Left renal pelvis (tissue), 4 donors: ENCODE measurements at regions not wholly inside any gene's neighbourhood (a gene's known extent, or its start where the extent isn't known, plus 50 kb on each side); places are given as distances from the start of the nearest gene placed in this dataset.
"Not testable (repeated sequence)": the region's sequence is repeated elsewhere in the genome, so short reads cannot be mapped to it uniquely, and the experiment has no call there.

ENCODE experiments used
- DNase-seq, 4 donors: peaks; one replicate each; pipeline ENCODE4 v3.0.0-alpha.2; 2013; ENCODE audit warnings: low read depth in 4 of 4, low spot score in 3 of 4

DNA sequence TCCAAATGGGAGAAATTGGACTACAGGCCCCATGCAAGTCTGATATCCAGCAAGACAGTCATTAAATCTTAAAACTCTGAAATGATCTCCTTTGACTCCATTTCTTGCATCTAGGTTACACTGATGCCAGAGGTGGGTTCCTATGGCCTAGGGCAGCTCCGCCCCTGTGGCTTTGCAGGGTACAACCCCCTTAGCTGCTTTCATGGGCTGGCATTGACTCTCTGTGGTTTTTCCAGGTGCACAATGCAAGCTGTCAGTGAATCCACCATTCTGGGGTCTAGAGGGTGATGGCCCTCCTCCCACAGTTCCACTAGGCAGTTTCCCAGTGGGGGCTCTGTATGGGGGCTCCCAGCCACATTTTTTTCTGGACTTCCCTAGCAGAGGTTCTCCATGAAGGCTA, 228.5 kb upstream of the ADAMTS3 start:
- no peak for DNase-seq

GRCh38 chr4:72791054-72791453, 222.0 kb upstream of the ADAMTS3 start:
- no peak for DNase-seq

DNA sequence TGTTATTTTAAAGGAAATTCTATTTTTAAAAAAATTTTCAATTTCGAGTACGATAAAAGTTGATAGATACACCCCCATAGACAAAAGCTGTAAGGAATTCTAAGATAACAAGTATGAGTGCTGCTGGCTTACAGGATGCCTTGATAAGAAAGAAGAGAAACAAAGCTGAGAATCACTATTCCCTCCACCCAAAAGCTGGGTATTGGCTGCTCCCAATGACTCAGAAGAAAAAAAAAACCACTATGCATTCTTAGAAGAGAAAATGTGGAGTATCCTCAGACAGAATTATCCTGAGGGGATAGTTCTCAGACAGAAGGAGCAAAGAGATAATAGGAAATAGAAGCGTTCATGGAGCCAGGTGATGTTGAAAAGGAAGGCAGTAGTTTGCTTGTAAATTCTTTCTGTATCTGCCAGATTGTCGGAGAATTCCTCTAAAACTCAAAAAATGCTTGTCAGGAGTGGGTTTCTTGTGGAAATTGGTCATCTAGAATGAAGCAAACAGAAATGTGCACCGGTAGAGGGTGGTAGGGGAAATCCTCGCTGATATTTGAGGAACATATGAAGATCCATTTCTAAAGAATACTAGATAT, 217.5 kb upstream of the ADAMTS3 start:
- no peak for DNase-seq

DNA sequence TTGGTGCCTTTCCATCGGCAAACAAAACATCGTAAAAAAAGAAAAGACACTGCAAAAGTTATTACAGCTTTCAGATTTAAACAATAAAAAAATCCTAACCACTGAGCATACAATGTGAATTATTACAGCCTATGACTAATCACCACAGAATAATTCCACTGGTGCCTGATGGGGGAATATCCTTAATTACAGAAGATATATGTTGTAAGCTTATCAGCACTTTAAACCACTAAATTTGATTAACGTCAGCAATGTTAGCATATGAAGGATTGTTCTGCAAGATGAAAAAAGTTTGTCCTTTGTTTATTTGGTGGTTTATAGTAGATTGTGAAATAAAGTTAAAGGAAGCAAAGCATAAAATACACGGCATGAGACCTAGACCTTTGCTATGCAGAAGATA, 210.2 kb upstream of the ADAMTS3 start:
- DNase-seq: peak in 2 of 4 donors; percentile 1 to 5

- no peak for DNase-seq
Measured at GRCh38 chr4:72777436-72777835, 208.4 kb upstream of the ADAMTS3 start.

GRCh38 chr4:72770708-72771107, 201.7 kb upstream of the ADAMTS3 start:
- DNase-seq: no peak

DNA sequence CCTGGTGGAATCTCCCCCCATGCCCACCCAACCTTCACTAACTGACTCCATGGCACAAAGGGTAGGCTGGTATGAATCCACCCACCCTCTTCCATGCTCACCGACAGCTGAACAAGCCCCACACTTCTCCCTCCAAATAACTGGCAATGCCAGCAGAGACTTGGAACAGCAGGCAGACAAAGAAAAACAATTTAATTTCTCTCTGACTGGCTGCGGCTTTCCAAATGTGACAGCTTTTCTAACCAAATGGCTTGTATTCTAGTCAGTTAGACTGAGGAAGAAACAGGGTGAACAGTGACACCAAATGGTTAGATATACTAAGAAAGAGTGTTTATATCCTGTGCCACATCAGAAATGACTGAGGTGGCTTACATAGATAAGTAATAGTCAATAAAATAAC, 199.3 kb upstream of the ADAMTS3 start:
- DNase-seq: no peak

GRCh38 chr4:72767618-72768302, 198.7 kb upstream of the ADAMTS3 start:
- no peak for DNase-seq

DNA sequence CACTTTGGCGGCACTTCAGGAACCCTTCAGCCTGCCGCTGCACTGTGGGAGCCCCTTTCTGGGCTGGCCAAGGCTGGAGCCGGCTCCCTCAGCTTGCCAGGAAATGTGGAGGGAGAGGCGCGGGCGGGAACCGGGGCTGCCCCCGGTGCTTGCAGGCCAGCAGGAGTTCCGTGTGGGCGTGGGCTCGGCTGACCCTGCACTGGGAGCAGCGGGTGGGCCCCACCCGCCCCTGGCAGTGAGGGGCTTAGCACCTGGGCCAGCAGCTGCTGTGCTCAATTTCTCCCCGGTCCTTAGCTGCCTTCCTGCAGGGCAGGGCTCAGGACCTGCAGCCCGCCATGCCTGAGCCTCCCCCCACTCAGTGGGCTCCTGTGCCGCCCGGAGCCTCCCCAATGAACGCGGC, 196.8 kb upstream of the ADAMTS3 start:
- not testable (repeated sequence) for DNase-seq

DNA sequence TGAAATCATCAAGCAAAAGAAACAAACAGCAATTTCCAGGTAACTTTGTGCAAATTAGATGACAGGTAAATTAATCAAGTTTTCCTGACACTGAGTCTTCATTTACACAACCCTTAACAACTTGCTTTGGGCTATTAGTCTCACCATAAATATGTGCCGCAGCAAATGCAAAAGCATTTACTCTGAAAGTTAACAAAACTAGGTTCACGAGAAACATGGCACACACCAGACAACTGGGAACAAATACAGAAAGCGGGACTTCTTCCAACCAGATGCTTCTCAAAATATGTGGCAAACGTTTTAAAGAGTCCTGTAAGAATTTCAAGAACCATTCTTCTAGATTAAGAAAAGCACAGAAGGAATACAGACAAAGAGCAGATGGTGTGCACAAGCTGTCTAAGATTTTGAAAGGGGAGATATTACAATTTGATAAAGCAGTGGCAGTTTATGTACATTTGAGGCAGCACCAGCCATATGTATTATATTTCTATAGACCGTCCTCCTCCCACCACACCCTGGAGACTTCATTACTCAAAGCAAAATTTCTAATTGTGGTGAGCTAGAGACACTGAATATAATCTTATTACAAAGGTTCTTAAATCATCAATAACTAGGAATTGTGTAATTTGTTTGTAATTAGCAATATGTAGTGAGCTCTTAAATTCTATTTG, 192.5 kb upstream of the ADAMTS3 start:
- DNase-seq: no peak

DNA sequence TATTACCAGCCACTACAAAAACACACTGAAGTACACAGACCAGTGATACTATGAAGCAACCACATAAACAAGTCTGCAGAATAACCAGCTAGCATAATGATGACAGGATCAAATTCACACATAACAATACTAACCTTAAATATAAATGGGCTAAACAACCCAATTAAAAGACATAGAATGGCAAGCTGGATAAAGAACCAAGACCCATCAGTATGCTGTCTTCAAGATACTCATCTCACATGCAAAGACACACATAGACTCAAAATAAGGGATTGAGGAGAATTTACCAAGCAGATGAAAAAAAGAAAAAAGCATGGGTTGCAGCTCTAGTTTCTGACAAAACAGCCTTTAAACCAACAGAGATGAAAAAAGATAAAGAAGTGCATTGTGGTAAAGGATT, 184.4 kb upstream of the ADAMTS3 start:
- not testable (repeated sequence) for DNase-seq

DNA sequence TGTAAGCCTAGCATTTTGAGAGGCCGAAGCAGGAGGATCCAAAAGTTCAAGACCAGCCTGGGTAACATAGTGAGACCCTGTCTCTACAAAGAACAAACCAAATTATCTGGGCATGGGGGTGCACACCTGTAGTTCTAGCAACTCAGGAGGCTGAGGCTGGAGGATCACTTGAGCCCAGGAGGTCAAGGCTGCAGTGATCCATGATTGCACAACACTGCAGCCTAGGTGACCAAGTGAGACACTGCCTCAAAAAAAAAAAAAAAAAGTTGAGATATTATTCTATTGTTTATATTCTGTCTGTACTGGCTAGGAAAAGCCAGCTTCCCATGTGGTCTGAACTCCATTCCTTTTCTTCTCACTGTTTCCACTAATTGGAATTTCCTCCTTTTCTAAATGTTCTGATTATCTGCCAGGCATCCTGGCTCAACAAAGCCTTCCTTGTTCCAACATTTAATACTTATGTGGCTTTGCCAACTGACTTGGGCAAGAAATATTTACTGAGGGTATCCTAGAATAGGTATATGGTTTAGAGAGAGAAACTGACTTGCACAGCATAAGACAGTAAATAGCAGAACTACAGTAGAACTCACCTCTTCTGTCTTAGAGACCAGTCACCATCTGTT, 175.2 kb upstream of the ADAMTS3 start:
- no peak for DNase-seq

GRCh38 chr4:72743078-72743477, 174.1 kb upstream of the ADAMTS3 start:
- DNase-seq: no peak

DNA sequence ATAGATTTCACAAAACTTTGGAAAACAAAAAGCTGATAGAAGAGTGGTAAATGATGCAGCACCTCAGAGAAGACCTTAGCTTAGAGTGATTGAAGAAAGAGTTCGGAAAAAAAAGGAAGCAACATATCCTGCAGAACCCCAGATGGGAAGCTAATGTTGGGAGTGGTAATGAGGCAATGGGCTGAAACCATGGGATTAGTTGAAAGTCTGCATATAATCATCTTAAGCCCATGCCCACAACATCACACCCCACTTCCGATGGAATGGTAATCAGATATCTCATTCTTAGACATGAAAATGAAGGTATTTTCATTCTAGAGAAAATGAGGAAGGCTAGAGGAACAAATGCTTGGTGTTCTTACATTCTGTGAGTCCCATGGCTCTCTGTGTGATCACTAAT, 146.3 kb upstream of the ADAMTS3 start:
- DNase-seq: no peak

DNA sequence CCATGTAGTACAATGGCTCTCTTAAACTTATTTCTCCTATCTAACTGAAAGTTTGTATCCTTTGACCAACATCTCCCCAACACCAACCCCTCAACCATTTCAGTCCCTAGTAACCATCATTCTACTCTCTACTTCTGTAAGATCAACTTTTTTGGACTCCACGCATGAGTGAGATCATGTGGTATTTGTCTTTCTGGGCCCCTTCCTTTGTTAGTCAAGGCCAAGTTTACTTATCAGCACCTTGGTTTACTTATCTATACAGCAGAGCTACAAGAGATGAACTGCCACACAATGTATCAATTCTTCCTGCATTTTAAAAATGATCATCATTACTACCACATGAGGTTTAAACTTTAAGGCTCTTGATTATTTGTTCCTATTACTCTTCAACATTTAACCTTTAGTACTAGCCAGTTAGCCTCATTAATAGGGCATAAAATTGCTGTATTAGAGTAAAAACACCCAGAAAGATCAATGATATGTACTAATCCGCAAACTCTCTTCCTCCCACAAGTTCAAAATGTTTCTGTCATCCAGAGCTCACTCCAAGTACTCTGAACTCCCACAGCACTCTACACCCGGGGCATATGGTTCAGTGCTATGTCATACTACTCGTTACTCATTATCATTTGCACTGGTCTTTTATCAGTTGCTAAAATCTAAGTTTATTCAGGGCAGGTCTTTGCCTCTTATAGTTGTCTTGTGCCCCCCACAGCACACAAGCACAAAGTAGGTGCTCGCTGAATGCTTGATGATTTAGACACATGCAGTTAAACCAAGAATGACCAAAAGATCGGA, 145.7 kb upstream of the ADAMTS3 start:
- no peak for DNase-seq

GRCh38 chr4:72712997-72713396, 144.0 kb upstream of the ADAMTS3 start:
- no peak for DNase-seq

- DNase-seq: no peak
Measured at GRCh38 chr4:72709475-72709874, 140.5 kb upstream of the ADAMTS3 start.

DNA sequence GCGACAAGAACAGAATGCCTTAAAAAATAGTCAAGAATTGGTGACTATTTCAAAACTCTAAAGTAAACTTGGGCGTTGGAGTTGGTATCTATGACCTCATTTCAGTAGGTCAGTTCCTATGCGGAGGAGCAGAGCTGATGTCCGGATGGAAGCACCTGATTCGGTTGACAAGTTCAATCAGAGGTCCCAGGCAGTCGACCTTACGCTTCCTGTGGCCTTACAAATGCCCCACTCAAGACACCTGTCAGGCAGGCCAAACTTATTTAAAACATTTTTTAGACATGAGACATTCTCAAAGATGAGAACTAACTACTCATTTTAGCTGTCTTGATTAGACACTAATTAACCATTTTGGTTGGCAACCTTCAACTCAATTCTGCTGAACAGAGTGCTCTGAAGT, 137.7 kb upstream of the ADAMTS3 start:
- no peak for DNase-seq

- DNase-seq: not testable (repeated sequence)
Measured at GRCh38 chr4:72704925-72705640, 136.1 kb upstream of the ADAMTS3 start.

- no peak for DNase-seq
Measured at GRCh38 chr4:72702948-72703347, 133.9 kb upstream of the ADAMTS3 start.
